ENCODE measurements at regions not wholly inside any gene's neighbourhood (a gene's known extent, or its start where the extent isn't known, plus 50 kb on each side); places are given as distances from the start of the nearest gene placed in this dataset.
"Not testable (repeated sequence)": the region's sequence is repeated elsewhere in the genome, so short reads cannot be mapped to it uniquely, and the experiment has no call there.

GRCh38 chr21:14814282-14814681, 250.5 kb downstream of the NRIP1 start:
- POLR2A ChIA-PET = no interaction called here
- CTCF ChIA-PET = no interaction called here
- WGBS (ENCODE audit: low lambda C conversion rate) = 11% methylated on average over 3 of the region's 3 CpGs

GRCh38 chr21:14804170-14804569, 258.1 kb upstream of the SAMSN1 start:
- H3K79me2 ChIP-seq (ENCODE audit: insufficient read depth); H3K4me1 ChIP-seq (ENCODE audit: control insufficient read depth in 1 of 2, insufficient read depth in 2 of 2, low read depth in 1 of 2, low read length in 1 of 2); H3K27me3 ChIP-seq (ENCODE audit: insufficient read depth); H2AFZ ChIP-seq (ENCODE audit: low read depth); H3K4me3 ChIP-seq (ENCODE audit: low read depth in 2 of 2, low read length in 1 of 2); H3K9ac ChIP-seq; POLR2A ChIA-PET; H3K9me3 ChIP-seq; H4K20me1 ChIP-seq (ENCODE audit: insufficient read depth); CTCF ChIA-PET; DNase-seq; H3K27ac ChIP-seq (ENCODE audit: low read depth in 2 of 2, low read length in 1 of 2); H3K36me3 ChIP-seq (replicated peaks in 1 of 2; ENCODE audit: control insufficient read depth in 1 of 2, insufficient read depth in 2 of 2, low read length in 1 of 2); H3F3A ChIP-seq (replicated peaks; ENCODE audit: insufficient read depth); H3K9me2 ChIP-seq; H3K4me2 ChIP-seq: not testable (repeated sequence)
- 2% methylated on average over 2 of the region's 2 CpGs for WGBS (ENCODE audit: low lambda C conversion rate)

More at GRCh38 chr21:14814282-14814681, 250.5 kb downstream of the NRIP1 start:
- DNase-seq = no peak
- H2AFZ ChIP-seq (ENCODE audit: low read depth) = no peak overlapping the region
- no peaks in the 10 kb centered on the region for H3K79me2 ChIP-seq (ENCODE audit: insufficient read depth)
- H3K36me3 ChIP-seq (replicated peaks in 1 of 2; ENCODE audit: control insufficient read depth in 1 of 2, insufficient read depth in 2 of 2, low read length in 1 of 2) = no peaks in the 10 kb centered on the region
- no peaks in the 10 kb centered on the region for H3K4me1 ChIP-seq (ENCODE audit: control insufficient read depth in 1 of 2, insufficient read depth in 2 of 2, low read depth in 1 of 2, low read length in 1 of 2)
- H3K9ac ChIP-seq = no peak overlapping the region
- no peak overlapping the region for H3K27ac ChIP-seq (ENCODE audit: low read depth in 2 of 2, low read length in 1 of 2)
- H3K4me3 ChIP-seq (ENCODE audit: low read depth in 2 of 2, low read length in 1 of 2) = no peak overlapping the region
- no peaks in the 10 kb centered on the region for H3F3A ChIP-seq (replicated peaks; ENCODE audit: insufficient read depth)
- no peak for TF ChIP-seq POLR2AphosphoS5 (IDR thresholded peaks at IDR 0.05; ENCODE audit: low read depth, low read length)
- H3K4me2 ChIP-seq = no peak overlapping the region
- H3K27me3 ChIP-seq (ENCODE audit: insufficient read depth) = no peaks in the 10 kb centered on the region
- 0 out of 2 replicates have a peak, but pooled peaks cover 4% of the 10 kb centered on the region for H3K9me3 ChIP-seq
- no peaks in the 10 kb centered on the region for H4K20me1 ChIP-seq (ENCODE audit: insufficient read depth)
- H3K9me2 ChIP-seq = no peaks in the 10 kb centered on the region

- no peak overlapping the region for H2AFZ ChIP-seq (ENCODE audit: low read depth)
- H3K9ac ChIP-seq = no peak overlapping the region
- POLR2A ChIA-PET = no interaction called here
- H3K4me2 ChIP-seq = no peak overlapping the region
- DNase-seq = no peak
- no peaks in the 10 kb centered on the region for H3K4me1 ChIP-seq (ENCODE audit: control insufficient read depth in 1 of 2, insufficient read depth in 2 of 2, low read depth in 1 of 2, low read length in 1 of 2)
- H3F3A ChIP-seq (replicated peaks; ENCODE audit: insufficient read depth) = no peaks in the 10 kb centered on the region
- H4K20me1 ChIP-seq (ENCODE audit: insufficient read depth) = no peaks in the 10 kb centered on the region
- H3K79me2 ChIP-seq (ENCODE audit: insufficient read depth) = no peaks in the 10 kb centered on the region
- no peak overlapping the region for H3K27ac ChIP-seq (ENCODE audit: low read depth in 2 of 2, low read length in 1 of 2)
- H3K9me2 ChIP-seq = no peaks in the 10 kb centered on the region
- CTCF ChIA-PET = no interaction called here
- no peak overlapping the region for H3K4me3 ChIP-seq (ENCODE audit: low read depth in 2 of 2, low read length in 1 of 2)
- no peak for TF ChIP-seq TEAD4 (IDR thresholded peaks at IDR 0.05; ENCODE audit: borderline replicate concordance, insufficient read depth)
- TF ChIP-seq REST (IDR thresholded peaks at IDR 0.05; ENCODE audit: low read depth, low read length) = no peak
- TF ChIP-seq RFX5 (IDR thresholded peaks at IDR 0.05; ENCODE audit: low read length) = no peak
- no peak for TF ChIP-seq MAX (IDR thresholded peaks at IDR 0.05; ENCODE audit: low read depth)
- no peak for TF ChIP-seq MEF2A (IDR thresholded peaks at IDR 0.05; ENCODE audit: borderline replicate concordance, low read depth)
- TF ChIP-seq RAD21 (IDR thresholded peaks at IDR 0.05; ENCODE audit: low read length) = no peak
- TF ChIP-seq USF2 (IDR thresholded peaks at IDR 0.05; ENCODE audit: borderline replicate concordance, low read depth, low read length) = no peak
- no peaks in the 10 kb centered on the region for H3K9me3 ChIP-seq
- no peaks in the 10 kb centered on the region for H3K27me3 ChIP-seq (ENCODE audit: insufficient read depth)
- no peaks in the 10 kb centered on the region for H3K36me3 ChIP-seq (replicated peaks in 1 of 2; ENCODE audit: control insufficient read depth in 1 of 2, insufficient read depth in 2 of 2, low read length in 1 of 2)
Observed at GRCh38 chr21:14797543-14797942, 251.4 kb upstream of the SAMSN1 start.

Measured in SK-N-SH (cell line).